Stimulated activated CD4-positive, alpha-beta T cell treated with anti-CD3 and anti-CD28 coated beads, Interleukin-12 subunit alpha, Interleukin-12 subunit beta, amount 100 ng/mL, for 48 hours (primary cell): ENCODE measurements at regions not wholly inside any gene's neighbourhood (a gene's known extent, or its start where the extent isn't known, plus 50 kb on each side); places are given as distances from the start of the nearest gene placed in this dataset.
"Not testable (repeated sequence)": the region's sequence is repeated elsewhere in the genome, so short reads cannot be mapped to it uniquely, and the experiment has no call there.

Experiments
- DNase-seq, 3 donors: peaks; one replicate each; pipeline ENCODE4 v3.0.0-alpha.2; 2020; ENCODE audit warnings: low read depth in 2 of 3, low spot score in 1 of 3

- DNase-seq: not testable (repeated sequence)
Measured at GRCh38 chr10:95137990-95138625, 55.9 kb upstream of the ACSM6 start.

GRCh38 chr10:95134490-95134889 is 59.5 kb upstream of the ACSM6 start:
- no peak for DNase-seq

- no peak for DNase-seq
Measured at GRCh38 chr10:95133997-95134396, 60.0 kb upstream of the ACSM6 start.

- peak; percentile 61 to 86 (median 62) for DNase-seq
Measured at GRCh38 chr10:95133016-95133752, 60.9 kb upstream of the ACSM6 start.

- not testable (repeated sequence) for DNase-seq
Measured at GRCh38 chr10:95130429-95130828, 61.1 kb upstream of the CYP2C8 start.

- DNase-seq: no peak
Measured at GRCh38 chr10:95125582-95125981, 56.3 kb upstream of the CYP2C8 start.

- no peak for DNase-seq
Measured at GRCh38 chr10:95122736-95123135, 53.4 kb upstream of the CYP2C8 start.

- DNase-seq: no peak
Measured at GRCh38 chr10:95121904-95122303, 52.6 kb upstream of the CYP2C8 start.
